K562 (cell line): ENCODE measurements at regions not wholly inside any gene's neighbourhood (a gene's known extent, or its start where the extent isn't known, plus 50 kb on each side); places are given as distances from the start of the nearest gene placed in this dataset.

ENCODE experiments used
- ATAC-seq: fragments of 200-7000 bp; cut with Tn5 transposase; 3 replicates; pipeline ENCODE4 v1.9.1; 2020; ENCODE audit warnings: moderate library complexity
- BruUV-seq: library from RNA; stranded (reverse); fragments of 400-500 nt; replicated peaks from 2 replicates; lab custom pipeline; 2021; lab: Mats Ljungman, UMichigan
- CTCF ChIA-PET: fragments of 300-600 bp; formaldehyde crosslinking; extraction: SDS; loops from one replicate; lab custom pipeline; 2021; ENCODE audit warnings: low intra/inter-chr PET ratio; lab: Yijun Ruan, JAX
- POLR2A ChIA-PET: fragments of 300-600, 350-650 bp; sonication (Branson Sonifier 250); formaldehyde crosslinking; extraction: SDS; loops from one replicate; lab custom pipeline; 2021; ENCODE audit warnings: antibody characterized with exemption, inconsistent platforms; lab: Yijun Ruan, JAX
- DNase-seq, 4 experiments: peaks; one replicate each; pipeline versions ENCODE4 v3.0.0 to v3.0.0-alpha.2; 2011 to 2018; ENCODE audit warnings: low spot score in 3 of 4, mixed read lengths in 3 of 4; ENCODE audit errors: extremely low read depth in 1 of 4
- FAIRE-seq: peaks from 2 replicates; lab custom pipeline; 2011; peaks lifted over from hg19 to GRCh38; lab: Jason Lieb, UNC
- H2AFZ ChIP-seq: 2 replicates; pipeline ENCODE4 v1.6.0; 2011; ENCODE audit warnings: low read depth, low read length, control low read depth, inconsistent platforms
- H3K27ac ChIP-seq: fragments of 200-600 bp; 3 replicates; pipeline ENCODE4 v1.8.0; 2011; ENCODE audit warnings: low read depth, mild to moderate bottlenecking, control low read depth, inconsistent platforms, low read length, moderate library complexity, mixed read lengths; ENCODE audit errors: extremely low read depth
- H3K27me3 ChIP-seq, 2 experiments: fragments of 300-600 bp in 1 of 2; 2 replicates in 1 of 2; 3 replicates in 1 of 2; pipeline versions ENCODE4 v1.6.0 to v1.8.0; 2011; ENCODE audit warnings: inconsistent platforms in 2 of 2, low read length in 2 of 2, mild to moderate bottlenecking in 1 of 2, mixed read lengths in 1 of 2, moderate library complexity in 1 of 2; ENCODE audit not compliant: control insufficient read depth in 2 of 2, insufficient read depth in 2 of 2
- H3K36me3 ChIP-seq: fragments of 300-600 bp; 3 replicates; pipeline ENCODE4 v1.8.0; 2011; ENCODE audit warnings: mild to moderate bottlenecking, low read length, inconsistent platforms; ENCODE audit not compliant: control insufficient read depth, insufficient read depth
- H3K4me1 ChIP-seq, 2 experiments: fragments of 200-600 bp in 1 of 2; replicated peaks in 1 of 2; 2 replicates in 1 of 2; 3 replicates in 1 of 2; pipeline versions ENCODE4 v1.5.1 to v1.8.0; 2011; ENCODE audit warnings: inconsistent platforms in 2 of 2, low read length in 2 of 2, mild to moderate bottlenecking in 1 of 2, mixed read lengths in 1 of 2, moderate library complexity in 1 of 2; ENCODE audit not compliant: control insufficient read depth in 2 of 2, insufficient read depth in 2 of 2
- H3K4me2 ChIP-seq: 2 replicates; pipeline ENCODE4 v1.6.1; 2011; ENCODE audit warnings: low read length, control low read depth, inconsistent platforms, mixed read lengths; ENCODE audit not compliant: insufficient read depth
- H3K4me3 ChIP-seq: fragments of 200-600 bp; sonication (generic), shearing (Covaris generic); 2 replicates; pipeline ENCODE4 v1.5.1; 2016; ENCODE audit warnings: control low read depth, inconsistent platforms
- H3K79me2 ChIP-seq: fragments of 200-600 bp; 3 replicates; pipeline ENCODE4 v1.8.0; 2011; ENCODE audit warnings: low read length, inconsistent platforms; ENCODE audit not compliant: control insufficient read depth, insufficient read depth
- H3K9ac ChIP-seq, 2 experiments: 2 replicates each; pipeline versions ENCODE4 v1.6.0 to v1.6.1; 2011; ENCODE audit warnings: low read depth in 2 of 2, low read length in 2 of 2, control low read depth in 1 of 2, inconsistent platforms in 1 of 2, mild to moderate bottlenecking in 1 of 2, mixed read lengths in 1 of 2; ENCODE audit not compliant: insufficient read depth in 1 of 2
- H3K9me1 ChIP-seq: one replicate; pipeline ENCODE4 v1.6.0; 2011; ENCODE audit warnings: inconsistent platforms, mild to moderate bottlenecking, low read length, moderate library complexity; ENCODE audit not compliant: control insufficient read depth, insufficient read depth
- H3K9me3 ChIP-seq: replicated peaks from 2 replicates; pipeline ENCODE4 v1.5.1; 2011; ENCODE audit warnings: low read depth, low read length, inconsistent platforms; ENCODE audit not compliant: control insufficient read depth, insufficient read depth
- H4K20me1 ChIP-seq: replicated peaks from 2 replicates; pipeline ENCODE4 v1.6.1; 2011; ENCODE audit warnings: low read length, inconsistent platforms, mixed read lengths; ENCODE audit not compliant: control insufficient read depth, insufficient read depth
- ARHGAP35 ChIP-seq: fragments of 450-650 bp; IDR thresholded peaks from 2 replicates; pipeline ENCODE4 v1.6.1; 2018; ENCODE audit not compliant: partially characterized antibody
- CCAR2 ChIP-seq: fragments of 200-400 bp; formaldehyde crosslinking; IDR thresholded peaks from 2 replicates; pipeline ENCODE4 v1.6.1; 2017; ENCODE audit warnings: mild to moderate bottlenecking, low read depth, low read length
- CREB1 ChIP-seq, 2 experiments: sonication (generic) in 1 of 2; formaldehyde crosslinking in 1 of 2; IDR thresholded peaks; 2 replicates each; pipeline versions ENCODE4 v1.6.1 to v1.8.0; 2012 to 2022; ENCODE audit warnings: inconsistent platforms in 1 of 2, mild to moderate bottlenecking in 1 of 2, missing genetic modification reagents in 1 of 2, moderate library complexity in 1 of 2
- NFRKB ChIP-seq: fragments of 450-650 bp; IDR thresholded peaks from 2 replicates; pipeline ENCODE4 v1.6.1; 2016; ENCODE audit warnings: low read depth
- RBM34 ChIP-seq: fragments of 200-400 bp; formaldehyde crosslinking; IDR thresholded peaks from 2 replicates; pipeline ENCODE4 v1.6.1; 2018; ENCODE audit warnings: low read length, borderline replicate concordance; ENCODE audit not compliant: insufficient read depth
- SMAD3 ChIP-seq: fragments of 450-650 bp; formaldehyde crosslinking; conservative IDR thresholded peaks from 2 replicates; pipeline ENCODE4 v1.4.0; 2020; ENCODE audit warnings: mild to moderate bottlenecking
- SRSF7 ChIP-seq: fragments of 200-400 bp; formaldehyde crosslinking; optimal IDR thresholded peaks from 2 replicates; pipeline ENCODE3; 2017; ENCODE audit warnings: mild to moderate bottlenecking, low read depth, low read length
- TARDBP ChIP-seq: fragments of 450-650 bp; IDR thresholded peaks from 2 replicates; pipeline ENCODE4 v1.6.1; 2016
- U2AF1 ChIP-seq: fragments of 200-400 bp; formaldehyde crosslinking; optimal IDR thresholded peaks from 2 replicates; pipeline ENCODE3; 2017; ENCODE audit warnings: mild to moderate bottlenecking, low read depth, low read length, moderate library complexity
- WGBS: fragments of 100-300 bp; shearing (Covaris generic); methylation state at CpG from one replicate; pipeline ENCODE4 v1.1.6; 2016; ENCODE audit warnings: low coverage, mixed read lengths; ENCODE audit not compliant: insufficient coverage; ENCODE audit errors: missing lambda C conversion rate; 5-methylcytosine and 5-hydroxymethylcytosine counted together
- in situ Hi-C: fragments of 300-500 bp; cut with MboI; formaldehyde crosslinking; loops from 4 replicates; pipeline ENCODE4 v1.15.0; 2018; ENCODE audit warnings: inconsistent platforms, mixed read lengths
- intact Hi-C: fragments of 100-400 bp; cut with micrococcal nuclease; formaldehyde crosslinking; loops from 2 replicates; pipeline ENCODE4 v1.14.2; 2022

- TF ChIP-seq U2AF1, result no peak
Measured at GRCh38 chr16:86222965-86223551, 287.3 kb upstream of the FOXF1 start (continued).

GRCh38 chr16:86224126-86224525 is 286.2 kb upstream of the FOXF1 start:
- intact Hi-C loops, result no loop called here
- WGBS, result 1% methylated on average over 5 of the region's 5 CpGs

More at GRCh38 chr16:86224126-86224525, 286.2 kb upstream of the FOXF1 start:
- CTCF ChIA-PET, result no interaction called here
- H3K9me3 ChIP-seq, result no peaks in the 10 kb centered on the region
- no peaks in the 10 kb centered on the region for H3K36me3 ChIP-seq
- ATAC-seq, result no peak; the same call in 2 of the 3 replicates
- TF ChIP-seq CCAR2 (no peak), TARDBP (no peak), SRSF7 (no peak), RBM34 (no peak), NFRKB (no peak), ARHGAP35 (no peak), CREB1 (IDR thresholded peaks at IDR 0.05) (no peak), CREB1 (CRISPR knock-in tag; IDR thresholded peaks at IDR 0.05) (no peak), SMAD3 (CRISPR knock-in tag) (no peak)
- TF ChIP-seq, all 486 proteins: peak for 0
- Histone ChIP-seq H3K9me1 (no peaks in the 10 kb centered on the region), H3K27me3 (peaks cover 12 to 42% of the 10 kb centered on the region in 2 experiments; a peak in 3 of 5 replicates), H3K9ac (no peak overlapping the region), H3K4me1 (no peaks in the 10 kb centered on the region), H2AFZ (no peak overlapping the region), H3K27ac (no peak overlapping the region), H3K4me3 (no peak overlapping the region), H3K4me2 (no peak overlapping the region), H4K20me1 (no peaks in the 10 kb centered on the region), H3K79me2 (no peaks in the 10 kb centered on the region)
- in situ Hi-C loops, result no loop called here
- no peak for DNase-seq
- FAIRE-seq, result no peak
- POLR2A ChIA-PET, result no interaction called here
- BruUV-seq, result no TSS peak
